HG02623 (cell line): ENCODE measurements at regions not wholly inside any gene's neighbourhood (a gene's known extent, or its start where the extent isn't known, plus 50 kb on each side); places are given as distances from the start of the nearest gene placed in this dataset.

Source experiments
- ATAC-seq: cut with Tn5 transposase; IDR thresholded peaks from one replicate; pipeline ENCODE4 v1.9.1; 2021; ENCODE audit warnings: moderate library complexity; ENCODE audit not compliant: unreplicated experiment

DNA sequence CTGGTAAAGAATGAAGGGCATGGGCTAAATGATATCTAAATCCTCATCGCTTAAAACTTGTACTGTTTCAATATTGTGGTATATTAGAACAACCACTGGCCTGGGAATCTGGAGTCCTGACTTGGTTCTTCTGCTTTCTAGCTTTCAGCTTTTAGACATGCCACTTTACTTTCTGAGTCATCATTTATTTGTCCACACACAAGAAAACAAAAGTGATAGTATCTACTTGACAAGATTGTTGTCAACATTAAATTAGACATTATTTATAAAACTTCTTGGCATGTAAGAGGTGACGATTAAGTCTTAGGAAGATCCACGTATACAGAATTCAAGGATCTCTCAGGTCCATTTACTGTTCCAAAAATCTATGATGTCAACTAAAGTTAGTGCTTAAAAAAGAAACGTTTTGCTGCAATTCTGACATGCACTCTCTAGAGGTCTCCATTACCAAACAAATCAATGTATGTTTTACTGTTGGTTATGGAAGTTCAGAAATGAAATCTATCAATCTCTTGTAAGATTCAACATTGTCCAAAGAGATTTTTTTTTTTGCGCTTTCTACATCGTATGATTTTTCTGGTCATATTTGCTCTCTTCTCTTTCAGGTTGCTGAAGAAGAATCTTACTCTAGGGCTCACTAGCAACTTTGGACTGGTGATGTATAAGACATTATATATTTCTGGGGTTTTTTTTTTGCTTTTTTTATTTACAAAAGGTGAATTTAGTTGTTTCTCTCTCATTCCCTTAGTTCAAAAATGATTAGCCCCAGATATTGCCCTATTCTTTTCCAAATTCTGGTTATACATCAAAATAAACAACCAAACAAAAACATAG lies 53.6 kb upstream of the DYNC1I1 start:
- no peak for ATAC-seq

DNA sequence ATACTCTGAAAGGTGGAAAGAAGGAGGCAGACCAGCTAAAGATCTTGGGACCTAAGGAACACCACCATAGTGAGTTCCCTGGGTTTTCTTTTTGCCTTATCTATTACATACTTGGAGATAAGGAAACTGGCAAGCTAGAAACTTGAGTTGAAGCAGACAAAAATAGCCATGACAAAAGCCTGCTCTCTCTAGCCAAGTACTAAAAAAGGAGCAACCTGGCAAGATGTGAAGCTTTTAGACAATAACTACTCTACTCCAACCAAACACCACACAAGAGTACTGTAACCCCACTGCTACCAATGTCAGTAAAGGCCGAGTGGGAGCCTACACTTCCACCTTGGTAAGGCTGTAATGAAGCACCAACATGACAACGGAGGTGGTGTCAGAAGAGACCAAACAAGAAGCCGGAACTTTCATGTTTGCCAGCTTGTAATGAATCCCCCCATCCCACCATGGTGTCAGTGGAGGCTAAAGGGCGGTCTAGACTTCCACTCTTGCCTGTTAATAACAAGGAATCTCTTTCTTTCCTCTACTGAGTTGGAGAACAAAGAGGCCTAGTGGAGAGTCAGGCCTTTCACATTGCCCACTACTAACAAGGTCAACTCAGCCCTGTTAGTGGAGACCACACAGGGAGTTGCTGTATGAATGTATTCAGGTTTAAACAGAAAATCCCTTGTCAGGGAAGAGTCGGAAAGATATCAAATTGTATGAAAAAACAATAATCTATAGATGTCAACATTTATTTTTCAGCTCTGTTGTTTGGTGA lies 55.8 kb upstream of the DYNC1I1 start:
- ATAC-seq: no peak

DNA sequence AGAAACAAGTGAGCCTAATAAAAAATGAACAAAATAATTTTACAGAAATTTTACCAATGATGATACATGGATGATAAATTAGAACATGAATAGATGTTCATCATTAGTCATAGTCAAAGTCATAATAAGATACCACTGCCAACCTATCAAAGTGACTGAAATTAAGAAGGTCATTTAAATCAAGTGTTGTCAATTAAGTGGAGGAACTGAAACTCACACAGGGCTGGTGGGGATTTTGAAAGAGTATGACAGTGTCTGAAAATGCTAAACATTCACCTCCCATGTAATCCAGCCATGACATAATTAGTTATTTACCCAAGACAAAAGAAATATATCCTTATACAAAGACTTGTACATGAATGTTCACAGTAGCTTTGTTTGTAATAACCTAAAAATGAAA lies 57.1 kb upstream of the DYNC1I1 start:
- peak; percentile 90 for ATAC-seq

DNA sequence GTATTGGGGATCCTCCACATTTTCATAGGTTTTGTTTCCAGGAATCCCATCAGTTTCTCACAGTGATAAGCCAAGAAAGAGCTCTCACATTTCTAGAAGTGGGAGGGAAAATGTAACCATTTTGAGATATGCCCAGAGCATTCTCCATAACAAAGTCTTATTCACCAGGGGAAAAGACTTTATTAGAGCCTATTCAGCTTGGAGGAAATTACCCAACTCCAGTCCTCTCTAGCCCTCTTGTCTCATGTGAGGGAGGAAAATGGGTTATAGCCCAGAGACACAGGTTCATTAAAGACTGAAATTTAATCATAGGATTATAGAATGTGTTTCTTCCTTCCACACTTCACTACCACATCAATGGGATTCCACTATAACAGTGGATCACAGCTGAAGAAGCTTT lies 61.6 kb upstream of the DYNC1I1 start:
- ATAC-seq: no peak

DNA sequence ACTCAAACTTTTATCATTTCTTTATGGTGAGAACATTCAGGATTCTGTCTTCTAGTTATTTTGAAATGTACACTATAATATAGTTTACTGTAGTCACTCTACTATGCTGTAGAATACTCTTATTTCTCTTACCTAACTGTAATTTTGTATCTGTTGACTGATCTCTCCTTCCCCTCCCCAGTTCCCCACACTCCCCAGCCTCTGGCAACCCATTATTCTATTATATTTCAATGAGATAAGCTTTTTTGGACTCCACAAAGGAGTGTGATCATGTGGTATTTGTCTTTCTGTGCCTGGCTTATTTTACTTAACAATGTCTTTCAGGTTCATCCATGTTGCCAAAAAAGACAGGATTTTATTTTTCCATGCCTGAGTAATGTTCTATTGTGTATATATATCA lies 71.4 kb upstream of the DYNC1I1 start:
- ATAC-seq: no peak

DNA sequence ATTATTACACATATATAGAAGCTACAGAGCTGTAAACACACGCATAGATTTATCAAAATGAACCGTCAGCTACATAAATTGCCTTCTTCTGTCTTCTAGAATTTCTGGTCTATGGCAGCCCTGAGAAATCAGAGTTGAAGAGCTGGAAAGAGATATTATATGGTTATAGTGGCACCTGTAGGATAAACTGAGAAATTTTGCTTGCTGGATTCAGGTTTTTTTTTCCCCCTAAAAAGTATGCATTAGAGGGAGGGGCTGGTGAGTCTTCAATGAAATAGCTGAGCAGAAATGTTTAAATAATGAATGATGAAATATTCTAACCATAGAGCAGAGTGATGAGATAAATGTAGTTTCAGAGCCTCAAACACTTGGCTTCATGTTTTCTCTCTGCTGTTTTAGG lies 78.0 kb upstream of the DYNC1I1 start:
- ATAC-seq: no peak

DNA sequence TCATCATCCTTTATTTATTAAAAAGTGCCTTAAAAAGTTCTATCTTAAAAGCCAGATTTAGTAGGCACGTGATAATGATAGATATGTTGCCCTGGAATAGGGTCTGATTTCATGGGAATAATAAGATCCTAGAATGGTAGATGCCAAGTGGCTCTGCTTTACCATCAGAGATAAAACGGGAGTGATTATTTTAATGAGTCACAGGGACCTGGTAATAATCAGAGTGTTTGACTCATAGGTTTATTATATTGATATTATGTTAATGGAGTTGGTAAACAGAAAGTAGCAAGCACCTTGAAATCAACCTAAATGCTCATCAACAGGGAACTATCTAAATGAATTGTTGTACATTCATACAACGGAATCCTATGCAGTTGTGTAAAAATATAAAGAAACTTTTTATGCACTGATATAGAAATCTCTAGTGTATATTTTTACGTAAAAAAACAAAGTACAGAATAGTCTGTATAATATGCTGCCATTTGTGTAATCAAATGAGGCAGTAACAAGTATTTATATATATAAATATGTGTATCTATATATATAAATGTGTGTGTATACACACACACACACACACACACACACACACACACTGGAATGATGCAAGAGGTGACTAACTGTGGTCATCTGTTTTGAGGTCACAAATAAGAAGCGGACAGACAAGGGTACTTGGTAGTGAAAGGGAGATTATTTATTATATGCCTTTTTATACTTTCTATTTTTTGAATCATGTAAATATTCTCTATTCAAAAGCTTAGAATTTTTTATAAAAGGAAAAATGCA lies 78.6 kb upstream of the DYNC1I1 start:
- no peak for ATAC-seq

DNA sequence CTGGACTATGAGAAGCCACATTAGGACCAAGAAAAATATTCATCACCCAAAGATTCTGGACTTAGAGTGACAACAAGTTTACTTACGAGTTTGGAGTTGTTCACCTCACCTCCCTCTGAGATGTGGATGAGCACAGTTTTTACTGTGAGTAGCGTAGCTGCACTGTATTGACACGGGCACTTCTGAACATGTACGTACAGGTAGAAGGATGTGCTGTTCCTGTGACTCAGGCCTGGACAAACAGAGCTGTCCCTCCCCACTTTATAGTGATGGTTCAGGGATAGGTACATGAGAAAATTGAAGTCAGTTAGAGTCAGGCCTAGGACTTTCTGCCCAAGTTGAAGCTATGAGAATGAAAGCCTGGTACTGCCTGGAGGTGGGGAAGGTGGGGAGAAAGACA lies 80.9 kb upstream of the DYNC1I1 start:
- ATAC-seq: no peak

DNA sequence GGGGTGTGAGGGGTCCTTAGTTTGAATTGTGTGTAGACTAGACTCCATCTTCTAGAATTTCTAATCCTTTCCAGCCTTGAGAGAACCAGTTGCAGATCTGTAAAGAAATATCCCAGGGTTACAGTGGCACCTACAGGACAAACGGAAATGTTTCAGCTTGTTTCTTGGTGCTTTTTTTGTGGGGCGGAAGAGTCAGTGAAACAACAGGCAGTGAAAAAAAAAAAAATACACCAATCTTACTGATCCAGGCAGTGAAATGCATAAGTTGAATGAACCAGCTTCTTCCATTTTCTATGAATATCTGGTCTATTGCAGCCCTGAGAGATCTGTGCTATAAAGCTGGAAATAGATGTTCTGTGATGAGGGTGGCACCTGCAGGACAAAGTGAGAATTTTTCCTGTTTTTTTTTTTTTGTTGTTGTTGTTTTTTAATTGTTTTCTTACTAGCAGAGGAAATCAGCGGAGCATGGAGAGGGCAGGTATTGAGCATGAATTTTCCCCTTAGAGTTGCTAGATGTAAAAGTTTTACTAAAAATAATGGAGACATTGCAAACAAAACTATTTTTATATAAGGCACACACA lies 81.9 kb upstream of the DYNC1I1 start:
- ATAC-seq: peak; percentile 70

DNA sequence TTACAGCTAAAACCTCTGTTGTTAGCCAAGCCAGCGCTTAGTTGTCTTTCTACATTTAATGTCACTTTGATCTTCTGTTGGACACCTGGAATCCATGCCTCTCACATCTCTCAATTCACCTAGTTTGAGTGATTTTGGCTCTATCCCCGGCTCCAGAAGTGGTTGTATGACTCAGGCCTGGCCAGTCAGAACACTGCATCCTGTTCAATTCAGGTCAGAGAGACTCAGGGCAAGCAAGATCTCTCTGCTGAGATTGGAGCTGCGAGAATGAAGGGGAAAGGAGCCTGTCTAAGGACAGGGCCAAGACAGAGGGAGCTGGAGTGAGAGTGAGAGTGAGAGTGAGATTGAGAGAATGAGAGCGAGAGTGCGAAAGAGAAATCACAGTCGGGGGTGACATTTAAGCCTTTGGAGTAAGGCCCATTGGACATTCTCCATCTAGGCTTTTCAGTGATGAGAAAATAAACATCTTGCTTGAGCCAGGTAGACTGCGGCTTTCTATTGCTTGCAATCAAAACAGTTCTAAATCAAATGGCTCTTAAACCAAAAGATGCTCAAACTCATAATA lies 83.3 kb upstream of the DYNC1I1 start:
- no peak for ATAC-seq

DNA sequence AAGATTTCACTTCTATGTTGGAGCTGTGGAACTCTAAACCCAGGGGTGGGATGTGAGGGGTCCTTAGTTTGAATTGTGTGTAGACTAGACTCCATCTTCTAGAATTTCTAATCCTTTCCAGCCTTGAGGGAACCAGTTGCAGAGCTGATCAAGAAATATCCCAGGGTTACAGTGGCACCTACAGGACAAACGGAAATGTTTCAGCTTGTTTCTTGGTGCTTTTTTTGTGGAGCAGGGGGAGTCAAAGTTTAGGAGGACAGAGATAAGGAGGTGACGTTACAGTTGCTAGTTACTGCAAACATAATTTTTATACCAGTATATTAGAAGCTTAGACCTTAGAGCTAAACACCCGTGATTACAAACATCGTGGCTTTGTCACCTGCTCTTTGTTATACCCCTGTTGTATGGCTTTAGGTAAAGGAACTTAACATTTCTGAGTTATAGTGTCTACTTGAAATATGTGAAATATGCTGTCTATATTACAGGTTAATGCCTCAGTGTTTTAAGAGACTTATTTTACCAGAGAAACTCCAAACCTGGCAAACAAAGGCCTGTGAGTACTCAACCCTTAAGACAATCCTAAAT lies 84.5 kb upstream of the DYNC1I1 start:
- peak; percentile 36 for ATAC-seq

DNA sequence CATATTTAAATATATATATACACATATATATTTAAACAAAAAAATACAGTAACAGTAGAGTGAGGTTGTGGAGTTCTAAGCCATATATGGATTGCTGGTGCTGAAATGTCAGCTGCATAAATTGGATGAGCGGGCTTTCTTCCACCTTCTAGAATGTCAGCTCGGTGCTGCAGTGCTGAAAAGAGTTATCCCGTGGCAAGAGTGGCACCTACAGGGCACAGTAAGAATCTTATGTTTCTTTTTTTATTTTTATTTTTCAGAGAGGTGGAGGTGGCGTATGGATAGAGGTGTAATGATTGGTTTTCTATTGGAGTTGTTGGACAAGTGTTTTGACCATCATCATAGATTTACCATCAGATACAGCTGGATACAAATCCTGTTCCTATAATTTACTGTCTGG lies 86.2 kb upstream of the DYNC1I1 start:
- ATAC-seq: no peak

DNA sequence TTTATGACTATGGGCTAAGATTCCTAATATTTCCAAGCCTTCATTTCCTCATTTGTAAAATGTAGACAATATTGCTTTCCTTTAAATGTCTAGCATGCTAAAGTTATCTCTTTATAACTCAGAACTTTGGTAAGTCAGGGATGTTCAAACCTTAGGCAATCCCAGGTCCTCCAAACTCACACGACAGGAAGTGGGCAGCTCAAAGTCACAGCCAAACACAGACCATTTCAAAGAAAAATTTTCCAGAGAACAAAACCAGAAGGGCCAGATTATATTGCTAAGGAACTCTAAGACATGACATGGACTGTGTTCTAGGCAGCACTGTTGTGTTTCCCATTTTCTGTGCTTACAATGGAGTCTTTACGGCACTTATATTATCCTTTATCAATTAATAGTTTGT lies 87.8 kb upstream of the DYNC1I1 start:
- ATAC-seq: no peak

DNA sequence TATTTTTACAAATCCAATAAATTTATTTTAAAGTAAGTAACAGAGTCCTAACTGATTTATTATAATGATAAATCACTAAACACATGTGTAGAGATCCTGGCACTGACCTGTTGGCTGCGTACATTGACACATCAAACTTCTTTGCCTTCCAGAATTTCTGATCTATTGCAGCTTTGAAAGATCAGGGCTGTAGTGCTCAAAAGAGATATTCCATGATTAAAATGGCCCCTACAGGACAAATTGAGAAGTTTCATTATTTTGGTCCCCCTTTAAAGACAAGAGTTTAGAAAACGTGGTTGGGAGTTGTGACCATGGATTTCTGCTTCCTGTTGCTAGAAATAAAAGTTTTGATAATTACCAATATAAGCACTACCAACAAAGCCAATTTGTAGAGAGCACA lies 87.7 kb upstream of the PDK4 start:
- no peak for ATAC-seq

DNA sequence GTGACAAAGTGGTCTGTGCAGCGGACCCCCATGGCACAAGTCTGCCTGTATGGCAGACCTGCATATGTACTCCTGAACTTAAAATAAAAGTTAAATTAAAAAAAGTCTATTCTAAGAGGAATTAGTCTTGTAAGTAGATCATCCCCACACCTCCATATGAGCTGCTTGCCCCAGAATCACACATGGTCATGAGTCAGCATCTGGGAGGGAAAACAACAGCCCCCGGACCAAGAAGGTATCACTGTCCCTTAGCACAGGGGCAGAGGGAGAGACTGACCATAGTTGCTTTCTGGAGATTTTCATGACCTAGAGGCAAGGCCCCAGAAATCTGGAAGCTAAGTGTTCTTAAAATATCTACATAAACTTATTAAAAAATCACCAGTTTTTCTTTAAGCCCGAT lies 86.6 kb upstream of the PDK4 start:
- no peak for ATAC-seq

DNA sequence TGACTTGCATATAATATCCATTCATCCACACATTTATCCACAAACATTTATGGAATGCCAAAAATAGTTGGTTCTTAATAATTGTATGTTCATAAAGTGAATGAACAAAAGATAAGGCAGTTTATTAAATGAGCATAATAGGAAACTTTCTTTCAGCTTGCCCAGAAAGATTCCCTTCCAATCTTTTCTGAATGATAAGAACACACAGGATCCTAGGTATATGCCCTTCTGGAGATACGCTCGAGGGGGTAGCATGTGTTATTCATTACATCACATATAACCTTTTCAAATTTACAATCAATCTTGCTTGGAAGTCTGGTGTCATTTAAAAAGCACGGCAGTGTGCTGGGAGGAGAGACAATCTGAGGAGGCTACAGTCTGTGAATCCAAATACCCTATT lies 80.4 kb upstream of the PDK4 start:
- no peak for ATAC-seq

DNA sequence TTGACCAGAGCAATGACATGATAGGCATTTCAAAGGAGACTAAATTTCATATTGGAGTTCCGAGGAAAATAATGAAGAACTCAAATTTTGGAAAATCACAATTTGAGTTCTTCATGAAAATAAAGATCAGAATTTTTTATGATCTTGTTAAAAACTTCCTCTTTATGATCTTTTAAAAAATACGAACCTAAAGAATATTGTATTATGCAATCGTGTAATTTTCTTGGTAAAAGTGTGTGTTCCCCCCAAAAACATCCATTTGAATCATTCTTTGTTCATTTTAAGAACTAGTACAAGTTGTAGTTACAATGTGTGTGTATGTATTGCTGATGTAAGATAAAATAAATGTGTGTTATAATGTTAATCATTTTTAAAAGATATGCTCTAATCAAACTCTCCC lies 79.3 kb upstream of the PDK4 start:
- ATAC-seq: no peak

DNA sequence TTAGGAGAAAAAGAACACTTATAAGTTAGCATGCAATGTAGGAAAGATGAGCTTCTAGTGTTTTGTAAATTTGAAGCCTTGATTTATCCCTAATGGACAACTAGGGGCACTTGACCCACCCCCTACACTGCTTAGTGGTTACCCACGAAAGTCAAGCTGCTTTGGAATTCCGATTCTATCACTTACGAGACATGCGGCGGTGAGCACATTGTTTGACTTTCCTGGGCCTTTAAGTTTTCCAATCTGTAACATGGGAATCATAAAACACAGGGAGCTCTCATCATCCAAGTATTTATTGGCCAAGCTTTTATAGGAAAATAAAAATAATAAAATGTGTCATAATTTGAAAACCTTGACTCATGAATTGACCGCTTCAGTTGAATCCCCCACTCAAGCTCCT lies 78.7 kb upstream of the PDK4 start:
- no peak for ATAC-seq

DNA sequence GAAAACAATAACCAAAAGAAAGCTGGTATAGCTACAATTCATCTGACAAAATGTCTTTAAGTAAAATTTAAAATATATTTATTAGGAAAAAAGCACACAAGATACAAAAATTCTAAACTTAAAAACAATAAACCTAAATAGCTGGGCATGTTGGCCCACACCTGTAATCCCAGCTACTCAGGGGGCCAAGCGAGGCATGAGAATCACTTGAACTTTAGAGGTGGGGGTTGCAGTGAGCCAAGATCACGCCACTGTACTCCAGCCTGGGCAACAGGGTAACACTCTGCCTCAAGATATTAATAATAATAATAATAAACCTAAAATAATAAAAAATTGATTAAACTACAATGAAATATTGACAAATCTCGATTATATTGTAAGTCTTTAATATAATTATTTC lies 77.8 kb upstream of the PDK4 start:
- ATAC-seq: no peak

DNA sequence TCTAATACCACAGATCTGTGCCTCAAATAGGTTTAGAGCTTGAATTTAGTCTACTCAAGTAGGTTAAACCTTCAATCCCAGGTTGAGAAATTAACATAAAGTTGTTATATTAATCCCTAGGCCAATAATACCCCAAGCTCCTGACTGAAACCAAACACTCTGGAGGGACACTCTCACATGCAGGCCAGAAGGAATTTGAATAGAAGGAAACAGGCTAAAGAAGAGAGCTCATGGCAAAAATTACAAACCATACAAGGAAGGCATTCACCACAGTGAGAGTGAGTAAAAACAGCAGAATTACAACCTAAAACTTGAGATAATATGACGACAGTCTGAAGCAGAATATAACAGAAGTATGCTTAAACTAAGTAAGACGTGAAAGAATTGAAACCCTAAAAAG lies 76.1 kb upstream of the PDK4 start:
- no peak for ATAC-seq

DNA sequence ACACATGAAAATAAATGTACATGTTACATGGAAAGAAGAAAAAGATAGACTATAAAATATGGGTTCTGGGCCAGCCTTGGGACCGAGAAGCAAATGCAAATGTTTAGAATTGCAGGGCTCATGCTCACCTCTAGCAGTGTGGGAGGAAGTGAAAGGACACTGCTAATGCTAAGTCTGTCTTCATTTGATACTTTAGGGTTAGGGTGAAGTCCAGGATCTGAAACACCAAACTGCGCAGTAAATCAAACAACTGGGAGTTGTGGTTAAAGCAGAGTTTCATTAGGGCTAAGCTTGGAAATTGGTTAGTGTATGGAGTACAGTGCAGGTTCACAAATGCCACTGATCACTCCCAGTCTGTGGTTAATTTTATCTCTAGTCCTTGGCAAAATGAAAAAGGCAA lies 73.2 kb upstream of the PDK4 start:
- ATAC-seq: peak; percentile 57
